ENCODE measurements at regions not wholly inside any gene's neighbourhood (a gene's known extent, or its start where the extent isn't known, plus 50 kb on each side); places are given as distances from the start of the nearest gene placed in this dataset.
A peak's percentile ranks its signal among the peaks of the same experiment; 100 is the strongest.
"Not testable (repeated sequence)": the region's sequence is repeated elsewhere in the genome, so short reads cannot be mapped to it uniquely, and the experiment has no call there.

GRCh38 chr7:65731562-65732035 lies 141.3 kb upstream of the VKORC1L1 start:
- DNase-seq (ENCODE audit: low read depth in 2 of 2) = no peak

DNA sequence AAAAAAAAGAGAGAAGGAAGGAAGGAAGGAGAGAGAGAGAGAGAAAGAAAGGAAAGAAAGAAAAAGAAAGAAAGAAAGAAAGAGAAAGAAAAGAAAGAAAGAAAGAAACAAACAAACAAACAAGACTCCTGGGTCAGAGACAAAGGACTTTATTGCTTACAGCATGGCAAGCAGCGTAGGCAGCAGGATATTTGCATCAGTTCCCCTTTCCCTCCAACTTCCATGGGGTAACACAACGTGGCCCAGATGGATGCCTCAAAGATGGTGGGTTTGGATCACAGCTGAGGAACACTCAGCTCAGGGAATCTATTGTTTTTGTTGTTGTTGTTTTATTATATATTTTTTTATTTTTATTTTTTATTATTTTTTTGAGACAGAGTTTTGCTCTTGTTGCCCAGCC lies 128.5 kb upstream of the VKORC1L1 start:
- no peak for DNase-seq (ENCODE audit: low read depth in 2 of 2)

GRCh38 chr7:65746398-65746669 lies 126.5 kb upstream of the VKORC1L1 start:
- DNase-seq (ENCODE audit: low read depth in 2 of 2) = no peak

GRCh38 chr7:65749039-65749438 lies 123.8 kb upstream of the VKORC1L1 start:
- no peak for DNase-seq (ENCODE audit: low read depth in 2 of 2)

DNA sequence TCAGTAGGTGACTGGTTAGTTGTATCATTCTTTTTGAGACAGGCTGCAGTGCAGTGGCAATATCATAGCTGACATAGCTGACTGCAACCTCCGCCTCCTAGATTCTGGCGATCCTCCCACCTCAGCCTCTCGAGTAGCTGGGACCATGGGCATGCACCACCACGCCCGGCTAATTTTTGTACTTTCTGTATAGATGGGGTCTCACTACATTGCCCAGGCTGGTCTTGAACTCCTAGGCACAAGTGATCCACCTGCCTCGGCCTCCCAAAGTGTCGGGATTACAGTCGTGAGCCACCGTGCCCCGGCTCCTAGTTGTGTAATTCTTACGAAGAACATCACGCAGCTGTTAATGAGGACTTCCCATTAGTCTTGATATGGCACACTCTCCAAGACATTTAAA lies 123.4 kb upstream of the VKORC1L1 start:
- DNase-seq (ENCODE audit: low read depth in 2 of 2) = no peak

- peak; percentile 60 to 63 for DNase-seq (ENCODE audit: low read depth in 2 of 2)
These were observed 122.1 kb upstream of the VKORC1L1 start for GRCh38 chr7:65750511-65751344.

- not testable (repeated sequence) for DNase-seq (ENCODE audit: low read depth in 2 of 2)
These were observed 118.8 kb upstream of the VKORC1L1 start for GRCh38 chr7:65754070-65754469.

- not testable (repeated sequence) for DNase-seq (ENCODE audit: low read depth in 2 of 2)
These were observed 113.9 kb upstream of the VKORC1L1 start for GRCh38 chr7:65758991-65759390.

DNA sequence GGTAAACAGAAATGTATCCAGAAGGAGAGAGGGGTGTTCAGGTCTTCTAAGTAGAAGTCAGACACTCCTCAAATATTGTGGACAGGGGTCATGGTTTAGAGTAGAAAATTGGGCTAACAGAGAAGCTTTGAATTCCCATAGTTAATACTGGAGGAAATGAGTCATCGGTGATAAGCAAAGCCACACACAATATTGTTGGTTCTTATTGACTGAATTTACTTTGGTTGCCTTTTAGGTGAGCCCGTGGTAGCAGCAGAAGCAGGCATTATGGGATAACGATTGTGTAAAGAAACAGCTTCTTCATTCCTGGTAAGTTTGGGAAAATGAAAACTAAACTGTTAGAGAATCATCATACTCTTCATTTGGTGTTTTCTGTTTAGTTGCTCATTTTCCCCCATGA lies 110.2 kb upstream of the VKORC1L1 start:
- not testable (repeated sequence) for DNase-seq (ENCODE audit: low read depth in 2 of 2)

GRCh38 chr7:65763114-65763513 lies 109.8 kb upstream of the VKORC1L1 start:
- not testable (repeated sequence) for DNase-seq (ENCODE audit: low read depth in 2 of 2)

- peak; percentile 60 to 64 for DNase-seq (ENCODE audit: low read depth in 2 of 2)
These were observed 102.2 kb upstream of the VKORC1L1 start for GRCh38 chr7:65770473-65771225.

- DNase-seq (ENCODE audit: low read depth in 2 of 2) = not testable (repeated sequence)
These were observed 101.7 kb upstream of the VKORC1L1 start for GRCh38 chr7:65771226-65771569.

DNA sequence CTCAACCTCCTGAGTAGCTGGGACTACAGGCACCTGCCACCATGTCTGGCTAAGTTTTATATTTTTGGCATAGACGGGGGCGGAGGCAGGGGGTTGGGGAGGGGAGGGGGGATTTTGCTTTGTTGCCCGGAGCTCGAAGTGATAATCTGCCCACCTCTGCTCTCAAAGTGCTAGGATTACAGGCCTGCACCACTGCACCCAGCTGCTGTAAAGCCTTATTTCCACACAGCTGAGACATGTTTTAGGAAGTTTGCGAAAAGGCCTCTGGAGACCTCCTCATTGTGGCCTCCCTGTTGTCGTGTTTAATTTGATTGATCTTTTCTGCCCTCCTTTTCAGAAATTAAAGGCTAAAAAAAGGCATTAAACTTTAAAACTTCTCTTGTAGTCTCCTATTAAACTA lies 96.2 kb upstream of the VKORC1L1 start:
- DNase-seq (ENCODE audit: low read depth in 2 of 2) = not testable (repeated sequence)

- not testable (repeated sequence) for DNase-seq (ENCODE audit: low read depth in 2 of 2)
These were observed 82.9 kb upstream of the VKORC1L1 start for GRCh38 chr7:65789943-65790342.

DNA sequence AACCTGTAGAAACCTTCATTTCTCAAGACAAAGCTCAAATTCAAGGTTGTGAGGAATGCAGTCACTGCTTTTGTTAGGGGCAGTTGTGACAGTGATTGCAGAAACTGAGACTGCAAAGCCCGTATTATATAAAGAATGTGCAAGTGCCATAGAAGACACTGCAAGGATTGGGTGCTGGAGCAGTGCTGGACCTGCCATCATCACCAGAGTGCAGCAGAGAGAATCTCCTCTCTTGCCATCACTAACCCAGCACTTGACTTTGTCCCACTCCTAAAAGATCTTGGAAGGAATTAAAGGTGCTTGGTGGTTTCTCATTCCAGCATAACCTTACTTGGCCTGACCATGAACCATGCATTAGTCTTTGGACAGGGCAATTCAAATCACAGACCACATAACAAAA lies 81.1 kb upstream of the VKORC1L1 start:
- DNase-seq (ENCODE audit: low read depth in 2 of 2) = not testable (repeated sequence)

DNA sequence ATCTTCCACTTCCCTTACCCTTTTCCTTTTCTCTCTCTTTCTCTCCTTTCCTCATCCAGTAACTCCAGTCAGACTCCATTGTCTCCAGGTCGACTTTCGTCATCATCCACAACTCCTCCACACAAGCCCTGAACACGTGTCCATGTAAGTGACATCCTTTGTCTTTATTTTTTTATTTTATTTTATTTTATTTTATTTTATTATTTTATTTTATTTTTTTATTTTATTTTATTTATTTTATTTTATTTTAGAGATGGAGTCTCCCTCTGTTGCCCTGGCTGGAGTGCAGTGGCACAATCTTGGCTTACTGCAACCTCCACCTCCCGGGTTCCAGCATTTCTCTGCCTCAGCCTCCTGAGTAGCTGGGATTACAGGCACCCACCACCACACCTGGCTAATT lies 80.1 kb upstream of the VKORC1L1 start:
- DNase-seq (ENCODE audit: low read depth in 2 of 2) = not testable (repeated sequence)

GRCh38 chr7:65794671-65795391 lies 78.0 kb upstream of the VKORC1L1 start:
- DNase-seq (ENCODE audit: low read depth in 2 of 2) = not testable (repeated sequence)

DNA sequence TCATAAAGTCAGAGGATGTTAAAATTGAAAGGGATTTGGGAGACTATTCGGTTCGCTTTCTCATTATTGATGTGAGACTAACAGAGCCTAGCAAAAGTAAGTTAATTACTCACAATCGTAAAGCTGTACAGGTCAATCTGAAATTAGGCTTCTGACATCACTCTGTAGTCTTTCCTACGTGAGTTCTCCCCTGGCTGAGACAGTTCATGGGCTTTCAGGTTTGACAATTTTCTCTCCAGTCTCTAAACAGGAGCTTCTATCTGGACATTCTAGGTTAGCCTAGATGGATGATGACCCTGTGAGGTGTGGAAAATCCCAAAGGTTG lies 77.5 kb upstream of the VKORC1L1 start:
- DNase-seq (ENCODE audit: low read depth in 2 of 2) = not testable (repeated sequence)

- DNase-seq (ENCODE audit: low read depth in 2 of 2) = no peak
These were observed 76.7 kb upstream of the VKORC1L1 start for GRCh38 chr7:65796205-65796604.

GRCh38 chr7:65797086-65797485 lies 75.8 kb upstream of the VKORC1L1 start:
- not testable (repeated sequence) for DNase-seq (ENCODE audit: low read depth in 2 of 2)

- DNase-seq (ENCODE audit: low read depth in 2 of 2) = not testable (repeated sequence)
These were observed 75.3 kb upstream of the VKORC1L1 start for GRCh38 chr7:65797566-65797965.
